Subcutaneous abdominal adipose tissue (tissue), 5 donors: ENCODE measurements at regions not wholly inside any gene's neighbourhood (a gene's known extent, or its start where the extent isn't known, plus 50 kb on each side); places are given as distances from the start of the nearest gene placed in this dataset.

Experiments used
- H3K27ac ChIP-seq: one replicate; pipeline ENCODE4 v1.7.0; 2013; ENCODE audit warnings: low read depth, mild to moderate bottlenecking, inconsistent platforms, low read length, moderate library complexity
- H3K27me3 ChIP-seq, 5 donors: one replicate each; pipeline ENCODE4 v1.7.0; 2013; ENCODE audit warnings: low read length in 5 of 5, inconsistent platforms in 1 of 5; ENCODE audit not compliant: control insufficient read depth in 5 of 5, insufficient read depth in 4 of 5
- H3K36me3 ChIP-seq, 5 donors: one replicate each; pipeline ENCODE4 v1.7.0; 2013; ENCODE audit warnings: low read length in 5 of 5; ENCODE audit not compliant: control insufficient read depth in 5 of 5, insufficient read depth in 5 of 5
- H3K4me1 ChIP-seq, 5 donors: one replicate each; pipeline ENCODE4 v1.7.0; 2013; ENCODE audit warnings: low read length in 5 of 5, mild to moderate bottlenecking in 3 of 5, moderate library complexity in 1 of 5; ENCODE audit not compliant: control insufficient read depth in 5 of 5, insufficient read depth in 5 of 5
- H3K4me3 ChIP-seq, 5 donors: one replicate each; pipeline ENCODE4 v1.7.0; 2013; ENCODE audit warnings: low read length in 5 of 5, low read depth in 1 of 5
- H3K9ac ChIP-seq, 5 donors: one replicate each; pipeline ENCODE4 v1.7.0; 2013; ENCODE audit warnings: low read length in 5 of 5, mild to moderate bottlenecking in 4 of 5, moderate library complexity in 3 of 5
- H3K9me3 ChIP-seq, 5 donors: one replicate each; pipeline ENCODE4 v1.7.0; 2013; ENCODE audit warnings: low read length in 5 of 5; ENCODE audit not compliant: control insufficient read depth in 5 of 5
- donor health status: healthy.
- donor health status: healthy.
- donor health status: healthy.
- donor health status: healthy.
- donor health status: healthy.

DNA sequence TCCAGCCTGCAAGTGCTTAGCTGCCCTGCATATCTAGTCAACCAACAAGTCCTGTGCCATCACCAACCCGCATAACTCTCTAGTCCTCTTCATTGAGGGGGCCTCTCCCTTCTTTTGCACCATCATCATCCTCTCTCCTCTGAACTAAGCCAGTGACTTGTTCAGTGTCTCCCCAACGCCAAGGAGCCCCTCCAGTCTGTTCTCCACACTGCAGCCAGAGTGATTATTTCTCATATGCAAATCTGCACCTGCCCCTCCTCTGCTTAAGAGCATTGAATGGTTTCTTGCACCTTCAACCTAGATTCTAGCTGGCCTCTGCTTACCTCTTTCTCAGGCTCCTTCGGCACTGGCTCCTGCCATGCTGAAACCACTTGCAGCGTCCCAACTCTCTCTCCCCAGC is 141.8 kb downstream of the FAM161A start:
- Histone ChIP-seq H3K27ac (no peak overlapping the region), H3K4me1 (peaks cover 0 to 4% (median 0%) of the 10 kb centered on the region in 5 donors)

DNA sequence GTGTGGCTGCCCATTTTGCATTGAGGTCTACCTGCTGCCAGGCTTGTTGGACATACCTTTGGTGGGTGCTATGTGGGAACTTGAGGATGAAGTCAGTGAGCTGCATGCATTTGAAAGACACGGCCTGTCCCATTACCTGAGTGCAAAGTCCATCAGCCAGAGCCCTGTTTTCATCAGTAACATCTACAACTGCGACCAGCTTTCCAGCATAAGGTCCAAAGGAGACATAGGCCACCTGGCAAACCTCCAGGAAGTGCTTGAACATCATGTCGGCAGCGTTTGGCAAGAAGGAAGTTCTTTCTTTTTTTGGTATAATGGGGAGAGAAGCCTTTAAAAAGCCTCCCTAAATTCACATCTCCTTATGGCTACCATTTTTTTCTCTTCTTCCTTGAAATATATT is 143.1 kb downstream of the FAM161A start:
- Histone ChIP-seq H3K9me3 (no peaks in the 10 kb centered on the region), H3K4me3 (no peak overlapping the region), H3K27ac (no peak overlapping the region), H3K27me3 (no peaks in the 10 kb centered on the region), H3K4me1 (peaks cover 0 to 4% (median 0%) of the 10 kb centered on the region in 5 donors), H3K9ac (no peak overlapping the region), H3K36me3 (no peaks in the 10 kb centered on the region)

More for the DNA sequence above, 141.8 kb downstream of the FAM161A start:
- H3K36me3 ChIP-seq, result no peaks in the 10 kb centered on the region
- H3K9me3 ChIP-seq, result no peaks in the 10 kb centered on the region
- H3K9ac ChIP-seq, result no peak overlapping the region
- no peaks in the 10 kb centered on the region for H3K27me3 ChIP-seq
- H3K4me3 ChIP-seq, result no peak overlapping the region

DNA sequence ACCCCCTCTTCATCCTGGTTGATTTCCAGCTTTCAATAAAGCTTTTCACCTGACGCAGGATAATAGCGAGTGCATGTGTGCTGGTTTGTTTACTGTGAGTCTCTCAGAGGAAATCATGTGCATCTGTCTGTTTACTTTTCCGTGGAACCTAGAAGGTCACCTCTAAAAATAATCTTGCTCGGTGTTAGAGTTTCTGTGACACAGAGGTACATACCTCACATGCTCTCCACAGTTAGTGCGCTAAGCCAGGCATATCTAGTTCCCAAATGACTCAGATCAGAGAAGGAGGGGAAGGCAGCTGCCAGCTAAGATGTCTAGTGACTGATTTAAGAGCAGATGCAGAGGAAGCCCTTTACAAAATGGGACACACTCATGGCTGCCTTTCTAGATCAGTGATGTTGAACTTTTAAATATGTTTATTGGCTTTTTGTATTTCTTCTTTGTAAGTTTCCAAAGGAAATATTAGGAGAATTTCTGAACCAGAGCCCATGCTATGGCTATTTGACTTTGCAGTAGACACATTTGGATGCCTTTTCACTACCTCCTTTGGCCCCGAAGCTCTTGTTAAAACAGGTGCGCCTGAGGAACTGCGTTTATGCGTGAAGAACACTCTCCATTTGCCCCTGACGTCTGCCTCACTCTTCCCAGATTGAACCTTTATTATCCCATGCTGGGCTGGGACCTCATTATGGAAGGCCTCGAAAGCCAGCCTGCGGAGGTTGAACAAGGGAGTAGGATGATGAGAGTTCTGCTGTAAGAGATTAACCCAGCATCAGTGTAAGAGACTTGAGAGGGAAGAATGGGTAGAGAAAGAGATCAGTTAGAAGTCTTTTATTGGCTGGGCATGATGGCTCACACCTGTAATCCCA is 145.6 kb downstream of the FAM161A start:
- peaks cover 0 to 2% (median 0%) of the 10 kb centered on the region in 5 donors for H3K9me3 ChIP-seq
- H3K27me3 ChIP-seq, result no peaks in the 10 kb centered on the region
- H3K4me3 ChIP-seq, result no peak overlapping the region
- H3K27ac ChIP-seq, result no peak overlapping the region
- H3K4me1 ChIP-seq, result peaks cover 0 to 4% (median 0%) of the 10 kb centered on the region in 5 donors
- no peak overlapping the region for H3K9ac ChIP-seq
- no peaks in the 10 kb centered on the region for H3K36me3 ChIP-seq

DNA sequence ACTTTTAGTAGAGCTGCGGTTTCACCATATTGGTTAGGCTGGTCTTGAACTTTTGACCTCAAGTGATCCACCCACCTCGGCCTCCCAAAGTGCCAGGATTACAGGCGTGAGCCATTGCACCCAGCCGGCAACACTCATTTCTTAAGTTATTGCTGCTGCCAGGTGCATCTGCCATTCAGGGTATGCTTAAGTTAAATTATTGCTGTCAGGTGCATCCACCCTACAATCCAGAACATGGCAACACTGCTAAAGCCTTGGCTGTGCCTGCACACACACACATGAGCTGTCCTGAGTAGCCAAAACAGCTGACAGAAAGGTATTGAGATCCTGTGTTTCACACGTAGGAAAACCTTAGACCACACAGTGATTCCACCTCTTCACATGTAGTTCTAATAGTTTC is 148.2 kb downstream of the FAM161A start:
- peaks cover 0 to 4% (median 0%) of the 10 kb centered on the region in 5 donors for H3K9me3 ChIP-seq
- no peaks in the 10 kb centered on the region for H3K27me3 ChIP-seq
- H3K4me3 ChIP-seq, result no peak overlapping the region
- no peak overlapping the region for H3K27ac ChIP-seq
- H3K36me3 ChIP-seq, result no peaks in the 10 kb centered on the region
- H3K9ac ChIP-seq, result no peak overlapping the region
- H3K4me1 ChIP-seq, result peaks cover 0 to 15% (median 0%) of the 10 kb centered on the region in 5 donors

DNA sequence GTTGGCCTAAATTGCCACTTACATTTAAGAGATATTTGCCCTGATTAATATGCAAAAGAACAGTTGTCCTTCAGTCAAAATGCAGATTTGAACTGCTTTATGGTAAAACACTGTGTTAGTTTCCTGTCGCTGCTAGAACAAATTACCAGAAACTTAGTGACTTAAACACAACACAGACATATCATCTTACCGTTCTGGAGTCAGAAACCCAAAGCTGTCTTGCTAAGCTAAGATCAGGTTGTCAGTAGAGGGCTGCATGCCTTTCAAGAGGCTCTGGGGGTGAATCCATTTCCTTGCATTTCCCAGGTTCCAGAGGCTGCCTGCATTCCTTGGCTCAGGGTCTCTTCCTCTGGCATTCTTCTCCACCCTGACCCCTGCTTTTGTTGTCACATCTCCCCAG is 149.5 kb downstream of the FAM161A start:
- no peak overlapping the region for H3K4me3 ChIP-seq
- H3K4me1 ChIP-seq, result peaks cover 0 to 14% (median 0%) of the 10 kb centered on the region in 5 donors
- peaks cover 0 to 4% (median 0%) of the 10 kb centered on the region in 5 donors for H3K9me3 ChIP-seq
- no peak overlapping the region for H3K9ac ChIP-seq
- H3K27me3 ChIP-seq, result no peaks in the 10 kb centered on the region
- no peak overlapping the region for H3K27ac ChIP-seq
- H3K36me3 ChIP-seq, result no peaks in the 10 kb centered on the region

DNA sequence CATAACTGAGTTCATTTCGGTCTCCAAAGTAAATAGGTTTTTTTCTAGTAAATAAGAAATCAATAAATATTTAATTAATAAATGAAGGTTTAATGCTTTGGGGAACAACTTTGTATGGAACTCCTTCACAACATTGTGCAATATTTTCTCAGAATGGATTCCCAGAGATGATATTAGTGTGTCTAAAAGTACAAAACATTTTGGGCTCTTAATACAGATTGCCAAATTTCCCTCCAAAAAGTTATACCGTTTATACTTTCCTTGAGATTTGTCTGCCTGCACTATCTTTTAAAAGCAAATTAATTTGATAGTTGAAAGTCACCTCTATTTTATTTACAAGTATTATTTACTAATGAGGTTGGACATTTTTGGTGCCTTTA is 151.8 kb downstream of the FAM161A start:
- Histone ChIP-seq H3K9ac (no peak overlapping the region), H3K27ac (peak overlapping the region; percentile 33), H3K9me3 (peaks cover 0 to 4% (median 0%) of the 10 kb centered on the region in 5 donors), H3K27me3 (no peaks in the 10 kb centered on the region), H3K4me1 (peaks cover 0 to 14% (median 0%) of the 10 kb centered on the region in 5 donors), H3K4me3 (no peak overlapping the region), H3K36me3 (no peaks in the 10 kb centered on the region)

DNA sequence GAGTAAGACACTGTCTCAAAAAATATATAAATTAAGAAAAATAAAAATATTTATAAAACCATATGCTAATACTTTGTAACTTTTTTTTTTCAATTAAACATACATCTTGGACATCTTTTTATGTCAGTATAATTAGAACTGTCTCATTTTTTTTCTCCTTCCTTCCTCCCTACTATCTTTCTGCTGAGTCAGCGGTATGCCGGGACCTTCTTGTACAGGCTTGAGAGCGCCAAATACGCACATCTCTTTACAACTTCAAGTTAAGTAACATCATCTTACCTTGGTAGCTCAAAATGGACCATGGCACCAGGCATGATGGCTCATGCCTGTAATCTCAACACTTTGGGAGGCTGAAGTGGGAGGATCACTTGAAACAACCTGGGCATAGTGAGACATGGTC is 153.4 kb downstream of the FAM161A start:
- peaks cover 0 to 14% (median 0%) of the 10 kb centered on the region in 5 donors for H3K4me1 ChIP-seq
- H3K9me3 ChIP-seq, result peaks cover 0 to 4% (median 0%) of the 10 kb centered on the region in 5 donors
- no peak overlapping the region for H3K27ac ChIP-seq
- no peak overlapping the region for H3K4me3 ChIP-seq
- H3K36me3 ChIP-seq, result no peaks in the 10 kb centered on the region
- H3K27me3 ChIP-seq, result no peaks in the 10 kb centered on the region
- H3K9ac ChIP-seq, result no peak overlapping the region

DNA sequence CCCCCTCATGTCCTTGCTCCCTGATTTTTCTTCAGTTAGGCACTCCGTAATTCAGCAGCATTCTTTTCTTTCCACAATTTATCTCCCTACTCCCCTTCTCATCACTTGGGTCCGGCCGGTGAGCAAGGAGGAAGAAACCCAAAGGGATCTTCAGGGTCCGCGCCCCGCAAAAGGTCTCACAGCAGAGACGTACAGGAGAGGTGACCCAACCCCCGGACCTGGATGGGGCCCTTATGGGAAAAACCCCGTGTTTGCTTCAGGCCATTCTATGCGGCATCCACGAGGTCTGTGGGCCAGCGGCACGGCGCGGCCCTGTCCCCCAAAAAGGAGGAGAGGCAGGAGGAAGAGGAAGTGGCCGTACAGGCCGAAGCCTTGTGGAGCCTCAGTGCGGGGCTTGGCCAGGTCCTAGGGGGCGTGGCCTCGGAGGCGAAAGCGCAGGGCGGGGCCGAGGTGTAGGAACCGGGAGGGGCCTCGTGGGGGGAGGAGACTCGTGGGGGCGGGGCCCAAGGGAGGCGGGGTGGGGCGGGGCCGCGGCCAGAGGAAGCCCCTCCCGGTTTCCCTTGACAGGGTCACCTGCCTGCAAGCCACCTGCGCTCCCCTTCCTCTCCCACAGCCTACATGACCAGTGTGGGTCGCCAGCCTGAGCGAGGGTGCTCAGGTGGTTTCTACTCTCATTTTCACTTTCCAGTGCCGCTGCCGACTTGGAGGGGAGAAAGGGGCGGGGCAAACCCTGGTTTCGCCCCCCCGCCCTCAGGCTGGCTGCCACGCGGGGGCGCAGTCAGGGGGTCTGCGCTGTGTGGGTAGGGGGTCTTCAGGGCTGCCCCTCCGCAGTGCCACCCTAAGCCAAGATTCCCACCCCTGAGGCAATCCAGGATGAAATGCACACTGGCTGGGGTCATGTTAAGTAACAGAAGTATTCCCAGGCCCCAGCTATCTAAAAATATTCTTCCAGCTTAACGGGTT is 156.4 kb upstream of the XPO1 start:
- H3K4me1 ChIP-seq, result peaks cover 2 to 16% (median 15%) of the 10 kb centered on the region in 5 donors
- no peaks in the 10 kb centered on the region for H3K36me3 ChIP-seq
- peak overlapping the region; percentile 88 to 97 (median 95) for H3K4me3 ChIP-seq
- H3K27me3 ChIP-seq, result no peaks in the 10 kb centered on the region
- peak overlapping the region; percentile 55 for H3K27ac ChIP-seq
- H3K9ac ChIP-seq, result peak overlapping the region in 4 of 5 donors; percentile 77 to 91 (median 88)
- H3K9me3 ChIP-seq, result no peaks in the 10 kb centered on the region

DNA sequence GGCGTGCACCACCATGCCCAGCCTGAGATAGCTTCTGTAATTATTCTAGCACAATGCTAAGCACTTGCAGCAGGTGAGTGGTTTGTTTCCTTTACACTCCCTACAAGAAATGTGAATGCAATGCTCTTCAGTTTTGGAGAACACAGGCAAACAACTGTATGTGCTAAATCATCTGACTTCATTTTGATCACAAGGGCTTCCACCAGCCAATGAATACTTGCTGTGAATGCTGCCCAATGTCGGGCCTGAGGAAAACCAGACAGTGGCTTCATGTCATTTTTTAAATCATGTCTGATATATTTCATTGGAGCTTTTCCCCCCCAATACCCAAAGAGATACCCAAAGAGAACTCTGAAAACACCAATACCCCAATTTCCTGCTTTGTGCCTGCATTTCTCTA is 155.6 kb upstream of the XPO1 start:
- Histone ChIP-seq H3K4me3 (peak overlapping the region; percentile 83 to 97 (median 95)), H3K36me3 (no peaks in the 10 kb centered on the region), H3K9ac (peak overlapping the region in 4 of 5 donors; percentile 77 to 91 (median 88)), H3K9me3 (no peaks in the 10 kb centered on the region), H3K27me3 (no peaks in the 10 kb centered on the region), H3K27ac (peak overlapping the region; percentile 55), H3K4me1 (peaks cover 2 to 16% (median 15%) of the 10 kb centered on the region in 5 donors)
